A549 (cell line): ENCODE measurements at regions not wholly inside any gene's neighbourhood (a gene's known extent, or its start where the extent isn't known, plus 50 kb on each side); places are given as distances from the start of the nearest gene placed in this dataset.

ENCODE experiments used
- ATAC-seq, 2 experiments: fragments of 200-7000 bp in 1 of 2; fragments of >200 bp in 1 of 2; cut with Nextera tagmentation in 1 of 2; cut with Tn5 transposase in 1 of 2; 3 replicates each; pipeline versions ENCODE4 v1.8.0 to v1.9.1; 2018 to 2020; ENCODE audit warnings: mild to moderate bottlenecking in 1 of 2, moderate library complexity in 1 of 2
- CTCF ChIA-PET: fragments of 300-600 bp; sonication (Branson Sonifier 250); formaldehyde crosslinking; extraction: SDS; loops from one replicate; lab custom pipeline; 2021; ENCODE audit warnings: antibody characterized with exemption, inconsistent platforms; lab: Yijun Ruan, JAX
- POLR2A ChIA-PET: fragments of 350-600 bp; formaldehyde crosslinking; extraction: SDS; loops from one replicate; lab custom pipeline; 2021; ENCODE audit warnings: antibody characterized with exemption, inconsistent platforms; lab: Yijun Ruan, JAX
- DNase-seq, 2 experiments: peaks; one replicate each; pipeline versions ENCODE4 v3.0.0 to v3.0.0-alpha.2; 2011 to 2016; ENCODE audit warnings: low read depth in 1 of 2, low spot score in 1 of 2
- FAIRE-seq: peaks from 2 replicates; lab custom pipeline; 2011; peaks lifted over from hg19 to GRCh38; lab: Jason Lieb, UNC
- H3K27ac ChIP-seq, 2 experiments: fragments of >200 bp; sonication (Bioruptor Twin); formaldehyde crosslinking; 3 replicates each; pipeline ENCODE4 v1.5.1; 2016 to 2017
- H3K4me1 ChIP-seq: fragments of >200 bp; sonication (Bioruptor Twin); formaldehyde crosslinking; 3 replicates; pipeline ENCODE4 v1.6.1; 2016
- H3K4me2 ChIP-seq: fragments of >200 bp; sonication (Bioruptor Twin); formaldehyde crosslinking; 3 replicates; pipeline ENCODE4 v1.6.1; 2016
- H3K4me3 ChIP-seq: fragments of >200 bp; sonication (Bioruptor Twin); formaldehyde crosslinking; 3 replicates; pipeline ENCODE4 v1.5.1; 2016
- H3K9me3 ChIP-seq: fragments of >200 bp; sonication (Bioruptor Twin); formaldehyde crosslinking; 3 replicates; pipeline ENCODE4 v1.6.1; 2016
- ATOH8 ChIP-seq: fragments of 250-450 bp; sonication (Bioruptor Pico); IDR thresholded peaks from 2 replicates; pipeline ENCODE4 v1.5.0; 2020; ENCODE audit warnings: low read depth, mild to moderate bottlenecking, moderate library complexity
- BCL3 ChIP-seq: fragments of >200 bp; sonication (Bioruptor Twin); formaldehyde crosslinking; IDR thresholded peaks from 3 replicates; pipeline ENCODE4 v1.6.1; 2016
- CBX8 ChIP-seq: fragments of 200-600 bp; sonication (generic); IDR thresholded peaks from 2 replicates; pipeline ENCODE4 v1.6.1; 2016
- CEBPB ChIP-seq, 2 experiments: fragments of >200 bp in 1 of 2; sonication (Bioruptor Twin) in 1 of 2; formaldehyde crosslinking in 1 of 2; IDR thresholded peaks; 2 replicates each; pipeline ENCODE4 v1.6.1; 2012 to 2016
- CHD2 ChIP-seq: fragments of 150-350 bp; IDR thresholded peaks from 2 replicates; pipeline ENCODE4 v1.6.1; 2014; ENCODE audit warnings: low read length; ENCODE audit not compliant: partially characterized antibody
- CHD4 ChIP-seq: fragments of 200-600 bp; sonication (generic); IDR thresholded peaks from 2 replicates; pipeline ENCODE4 v1.6.1; 2016; ENCODE audit warnings: antibody characterized with exemption, mild to moderate bottlenecking, borderline replicate concordance
- CTCF ChIP-seq: fragments of >200 bp; sonication (Bioruptor Twin); formaldehyde crosslinking; IDR thresholded peaks from 3 replicates; pipeline ENCODE4 v1.5.1; 2016
- EHF ChIP-seq: fragments of 250-450 bp; sonication (Bioruptor Pico); IDR thresholded peaks from 2 replicates; pipeline ENCODE4 v1.5.0; 2020; ENCODE audit warnings: mild to moderate bottlenecking
- EHMT2 ChIP-seq: fragments of 200-600 bp; sonication (generic); IDR thresholded peaks from 2 replicates; pipeline ENCODE4 v1.6.1; 2016; ENCODE audit warnings: antibody characterized with exemption, low read depth, mild to moderate bottlenecking, moderate library complexity
- ELK1 ChIP-seq: fragments of 150-350 bp; IDR thresholded peaks from 2 replicates; pipeline ENCODE4 v1.6.1; 2014; ENCODE audit warnings: low read depth, mild to moderate bottlenecking, low read length
- FOSB ChIP-seq: fragments of 250-450 bp; sonication (Bioruptor Pico); IDR thresholded peaks from 2 replicates; pipeline ENCODE4 v1.5.0; 2020; ENCODE audit warnings: mild to moderate bottlenecking, moderate library complexity
- HDAC2 ChIP-seq: fragments of 200-600 bp; sonication (generic); IDR thresholded peaks from 2 replicates; pipeline ENCODE4 v1.6.1; 2016
- HES2 ChIP-seq: fragments of >200 bp; sonication (Bioruptor Twin); formaldehyde crosslinking; IDR thresholded peaks from 2 replicates; pipeline ENCODE4 v1.6.1; 2016
- HOXA7 ChIP-seq: fragments of 250-450 bp; sonication (Bioruptor Pico); IDR thresholded peaks from 2 replicates; pipeline ENCODE4 v1.5.0; 2020; ENCODE audit warnings: mild to moderate bottlenecking, moderate library complexity
- HOXB13 ChIP-seq: fragments of 250-450 bp; sonication (Bioruptor Pico); IDR thresholded peaks from 2 replicates; pipeline ENCODE4 v1.5.0; 2020; ENCODE audit warnings: low read depth, mild to moderate bottlenecking, moderate library complexity
- JUN ChIP-seq, 2 experiments: fragments of >200 bp; sonication (Bioruptor Twin); formaldehyde crosslinking; IDR thresholded peaks; 2 replicates in 1 of 2; 3 replicates in 1 of 2; pipeline ENCODE4 v1.6.1; 2016 to 2017
- MAX ChIP-seq: IDR thresholded peaks from 2 replicates; pipeline ENCODE4 v1.6.1; 2012
- MAZ ChIP-seq: fragments of 150-350 bp; IDR thresholded peaks from 2 replicates; pipeline ENCODE4 v1.6.1; 2014; ENCODE audit warnings: antibody characterized with exemption, low read depth, low read length, borderline replicate concordance
- MYC ChIP-seq: IDR thresholded peaks from 2 replicates; pipeline ENCODE4 v1.6.1; 2012; ENCODE audit warnings: mild to moderate bottlenecking, inconsistent platforms, low read length, improper control_type of control experiment, borderline replicate concordance
- NR3C1 ChIP-seq: fragments of >200 bp; sonication (Bioruptor Twin); formaldehyde crosslinking; IDR thresholded peaks from 3 replicates; pipeline ENCODE4 v1.6.1; 2017
- PHF8 ChIP-seq: fragments of 200-600 bp; sonication (generic); IDR thresholded peaks from 2 replicates; pipeline ENCODE4 v1.6.1; 2016; ENCODE audit warnings: low read depth, mild to moderate bottlenecking, antibody characterized with exemption, moderate library complexity, borderline replicate concordance
- POLR2AphosphoS2 ChIP-seq: conservative IDR thresholded peaks from 2 replicates; pipeline ENCODE4 v1.6.1; 2012; ENCODE audit warnings: low read length, improper control_type of control experiment, inconsistent platforms
- RAD21 ChIP-seq, 2 experiments: fragments of >200 bp in 1 of 2; sonication (Bioruptor Twin) in 1 of 2; formaldehyde crosslinking in 1 of 2; IDR thresholded peaks in 1 of 2; conservative IDR thresholded peaks in 1 of 2; 2 replicates in 1 of 2; 3 replicates in 1 of 2; pipeline ENCODE4 v1.6.1; 2012 to 2018; ENCODE audit warnings: inconsistent platforms in 1 of 2
- RCOR1 ChIP-seq: fragments of 150-350 bp; IDR thresholded peaks from 2 replicates; pipeline ENCODE4 v1.6.1; 2014; ENCODE audit warnings: antibody characterized with exemption, low read length, low read depth
- REST ChIP-seq: fragments of 200-600 bp; sonication (generic); IDR thresholded peaks from 2 replicates; pipeline ENCODE4 v1.6.1; 2016; ENCODE audit warnings: antibody characterized with exemption, mild to moderate bottlenecking, moderate library complexity
- RFX5 ChIP-seq: fragments of 450-650 bp; IDR thresholded peaks from 2 replicates; pipeline ENCODE4 v1.7.1; 2014; ENCODE audit warnings: antibody characterized with exemption, mild to moderate bottlenecking, moderate library complexity
- SREBF2 ChIP-seq: fragments of 450-650 bp; IDR thresholded peaks from 2 replicates; pipeline ENCODE4 v1.6.1; 2014; ENCODE audit warnings: mild to moderate bottlenecking, moderate library complexity
- TFCP2L1 ChIP-seq: fragments of 250-450 bp; sonication (Bioruptor Pico); IDR thresholded peaks from 2 replicates; pipeline ENCODE4 v1.5.0; 2021; ENCODE audit warnings: mild to moderate bottlenecking
- USF2 ChIP-seq: fragments of 450-650 bp; IDR thresholded peaks from 2 replicates; pipeline ENCODE4 v1.6.1; 2014; ENCODE audit warnings: antibody characterized with exemption
- ZNF302 ChIP-seq: fragments of 250-450 bp; sonication (Bioruptor Pico); IDR thresholded peaks from 2 replicates; pipeline ENCODE4 v1.9.0; 2021; ENCODE audit warnings: inconsistent platforms, mild to moderate bottlenecking, moderate library complexity
- WGBS: methylation state at CpG from one replicate; pipeline ENCODE4 v1.1.6; 2017; ENCODE audit errors: missing lambda C conversion rate; 5-methylcytosine and 5-hydroxymethylcytosine counted together

- ChIA-PET POLR2A (no interaction called here), CTCF (no interaction called here)
- Histone ChIP-seq H3K4me2 (no peak overlapping the region), H3K4me1 (no peaks in the 10 kb centered on the region), H3K27ac (no peak overlapping the region), H3K4me3 (no peak overlapping the region), H3K9me3 (no peaks in the 10 kb centered on the region)
- 0% methylated on average over 1 of the region's 1 CpG for WGBS
- no peak for TF ChIP-seq EHMT2
- TF ChIP-seq ATOH8 (CRISPR knock-in tag), result no peak
- TF ChIP-seq CTCF, result no peak
- TF ChIP-seq NR3C1, result no peak
- TF ChIP-seq POLR2AphosphoS2, result no peak
- no peak for TF ChIP-seq HDAC2
- TF ChIP-seq MAX, result no peak
- no peak for TF ChIP-seq CHD2
- no peak for TF ChIP-seq RCOR1
- TF ChIP-seq JUN (IDR thresholded peaks at IDR 0.05), result no peak
- no peak for TF ChIP-seq RAD21 (conservative IDR thresholded peaks at IDR 0.05 in 1 of 2, IDR thresholded peaks at IDR 0.05 in 1 of 2)
- no peak for TF ChIP-seq CHD4
- TF ChIP-seq ELK1, result no peak
- no peak for TF ChIP-seq PHF8
- TF ChIP-seq MAZ, result no peak
- no peak for TF ChIP-seq CBX8
- TF ChIP-seq HES2, result no peak
- no peak for TF ChIP-seq EHF (CRISPR knock-in tag)
- TF ChIP-seq USF2, result no peak
- DNase-seq (no peak), ATAC-seq (no peak), FAIRE-seq (no peak)
These were observed 584.4 kb downstream of the PKHD1 start for GRCh38 chr6:51502996-51503395.

GRCh38 chr6:51505434-51505833, 582.0 kb downstream of the PKHD1 start:
- no peak for ATAC-seq
- Histone ChIP-seq H3K4me2 (no peak overlapping the region), H3K9me3 (no peaks in the 10 kb centered on the region), H3K27ac (no peak overlapping the region), H3K4me1 (no peaks in the 10 kb centered on the region), H3K4me3 (no peak overlapping the region)
- FAIRE-seq, result no peak
- no peak for DNase-seq
- POLR2A ChIA-PET, result no interaction called here
- CTCF ChIA-PET, result no interaction called here
- TF ChIP-seq HOXA7 (CRISPR knock-in tag) (no peak), CEBPB (IDR thresholded peaks at IDR 0.05) (no peak), TFCP2L1 (CRISPR knock-in tag) (no peak), JUN (IDR thresholded peaks at IDR 0.05) (no peak), HOXB13 (CRISPR knock-in tag) (no peak), REST (no peak), RFX5 (no peak), MYC (no peak), FOSB (CRISPR knock-in tag) (no peak), SREBF2 (no peak), ZNF302 (CRISPR knock-in tag) (no peak), BCL3 (no peak)
